IMR-90 (cell line): ENCODE measurements at regions not wholly inside any gene's neighbourhood (a gene's known extent, or its start where the extent isn't known, plus 50 kb on each side); places are given as distances from the start of the nearest gene placed in this dataset.

Experiments used
- ATAC-seq: fragments of 200-7000 bp; cut with Tn5 transposase; 2 replicates; pipeline ENCODE4 v1.9.1; 2020; ENCODE audit warnings: low read depth, mild to moderate bottlenecking, moderate library complexity
- BruUV-seq: library from RNA; stranded (reverse); fragments of 400-500 nt; replicated peaks from 2 replicates; lab custom pipeline; 2021; lab: Mats Ljungman, UMichigan
- CTCF ChIA-PET: fragments of 300-600 bp; formaldehyde crosslinking; extraction: SDS; loops from one replicate; lab custom pipeline; 2021; ENCODE audit warnings: antibody characterized with exemption; lab: Yijun Ruan, JAX
- POLR2A ChIA-PET: fragments of 300-600 bp; sonication (Branson Sonifier 250); formaldehyde crosslinking; loops from one replicate; lab custom pipeline; 2022; ENCODE audit warnings: antibody characterized with exemption; ENCODE audit not compliant: unreplicated experiment; lab: Charles Lee
- DNase-seq: peaks from one replicate; pipeline ENCODE4 v3.0.0; 2013
- H2AFZ ChIP-seq: replicated peaks from 2 replicates; pipeline ENCODE3; 2013; ENCODE audit warnings: low read length, mild to moderate bottlenecking; ENCODE audit not compliant: poor library complexity
- H2AK5ac ChIP-seq: 2 replicates; pipeline ENCODE4 v1.6.1; 2013; ENCODE audit warnings: low read depth, low read length, inconsistent platforms
- H2AK9ac ChIP-seq: replicated peaks from 2 replicates; pipeline ENCODE3; 2013; ENCODE audit warnings: mild to moderate bottlenecking, low read depth, low read length, moderate library complexity; ENCODE audit not compliant: poor library complexity
- H2BK120ac ChIP-seq: 2 replicates; pipeline ENCODE4 v1.6.1; 2013; ENCODE audit warnings: low read depth, low read length, inconsistent platforms
- H2BK15ac ChIP-seq: 3 replicates; pipeline ENCODE4 v1.6.1; 2013; ENCODE audit warnings: low read depth, low read length, inconsistent platforms
- H2BK20ac ChIP-seq: 2 replicates; pipeline ENCODE4 v1.6.1; 2013; ENCODE audit warnings: low read depth, mild to moderate bottlenecking, inconsistent platforms, low read length, moderate library complexity
- H2BK5ac ChIP-seq: 2 replicates; pipeline ENCODE4 v1.6.1; 2013; ENCODE audit warnings: mild to moderate bottlenecking, low read depth, low read length, inconsistent platforms; ENCODE audit not compliant: poor library complexity, severe bottlenecking
- H3K14ac ChIP-seq: replicated peaks from 2 replicates; pipeline ENCODE4 v1.6.1; 2013; ENCODE audit warnings: low read depth, low read length, inconsistent platforms
- H3K18ac ChIP-seq: 2 replicates; pipeline ENCODE4 v1.6.1; 2013; ENCODE audit warnings: low read depth, low read length, control low read depth
- H3K23ac ChIP-seq: 2 replicates; pipeline ENCODE4 v1.6.1; 2013; ENCODE audit warnings: low read depth, low read length, inconsistent platforms
- H3K27ac ChIP-seq: 2 replicates; pipeline ENCODE4 v1.5.1; 2013; ENCODE audit warnings: mild to moderate bottlenecking, control low read depth, low read length; ENCODE audit not compliant: insufficient read depth
- H3K27me3 ChIP-seq: 2 replicates; pipeline ENCODE4 v1.6.1; 2013; ENCODE audit warnings: low read length; ENCODE audit not compliant: control insufficient read depth, insufficient read depth
- H3K36me3 ChIP-seq: 2 replicates; pipeline ENCODE4 v1.6.1; 2013; ENCODE audit warnings: low read length, mixed read lengths; ENCODE audit not compliant: control insufficient read depth, insufficient read depth
- H3K4ac ChIP-seq: 2 replicates; pipeline ENCODE4 v1.6.1; 2013; ENCODE audit warnings: low read depth, low read length, inconsistent platforms
- H3K4me1 ChIP-seq: 2 replicates; pipeline ENCODE4 v1.6.1; 2013; ENCODE audit warnings: low read length, mixed read lengths; ENCODE audit not compliant: control insufficient read depth, insufficient read depth
- H3K4me2 ChIP-seq: 2 replicates; pipeline ENCODE4 v1.6.1; 2013; ENCODE audit warnings: low read depth, mild to moderate bottlenecking, control low read depth, low read length, moderate library complexity
- H3K4me3 ChIP-seq: 2 replicates; pipeline ENCODE4 v1.5.1; 2013; ENCODE audit warnings: low read depth, mild to moderate bottlenecking, control low read depth, low read length, moderate library complexity; ENCODE audit not compliant: insufficient read depth
- H3K56ac ChIP-seq: 2 replicates; pipeline ENCODE4 v1.6.1; 2013; ENCODE audit warnings: low read length, inconsistent platforms; ENCODE audit not compliant: insufficient read depth; ENCODE audit errors: extremely low read depth
- H3K79me1 ChIP-seq, 2 experiments: 2 replicates each; pipeline ENCODE4 v1.6.1; 2013; ENCODE audit warnings: low read length in 2 of 2, inconsistent platforms in 1 of 2, low read depth in 1 of 2
- H3K9ac ChIP-seq: 2 replicates; pipeline ENCODE4 v1.6.1; 2013; ENCODE audit warnings: low read depth, low read length, control low read depth
- H3K9me1 ChIP-seq: 2 replicates; pipeline ENCODE4 v1.6.1; 2013; ENCODE audit warnings: low read length, inconsistent platforms; ENCODE audit not compliant: insufficient read depth
- H3K9me3 ChIP-seq: 2 replicates; pipeline ENCODE4 v1.6.1; 2013; ENCODE audit warnings: low read length; ENCODE audit not compliant: control insufficient read depth, insufficient read depth
- H4K20me1 ChIP-seq: 2 replicates; pipeline ENCODE4 v1.6.1; 2013; ENCODE audit warnings: low read length, inconsistent platforms; ENCODE audit not compliant: insufficient read depth
- H4K5ac ChIP-seq: 2 replicates; pipeline ENCODE4 v1.6.1; 2013; ENCODE audit warnings: mild to moderate bottlenecking, low read depth, low read length, control low read depth
- H4K8ac ChIP-seq, 2 experiments: 2 replicates each; pipeline ENCODE4 v1.6.1; 2013; ENCODE audit warnings: low read depth in 2 of 2, low read length in 2 of 2, control low read depth in 1 of 2, inconsistent platforms in 1 of 2
- H4K91ac ChIP-seq: 2 replicates; pipeline ENCODE4 v1.6.1; 2013; ENCODE audit warnings: low read depth, low read length, inconsistent platforms; ENCODE audit not compliant: insufficient read depth
- BHLHE40 ChIP-seq: fragments of 150-350 bp; IDR thresholded peaks from 2 replicates; pipeline ENCODE4 v1.6.1; 2016; ENCODE audit warnings: mild to moderate bottlenecking, low read depth, low read length
- CEBPB ChIP-seq: IDR thresholded peaks from 2 replicates; pipeline ENCODE4 v1.6.1; 2012; ENCODE audit warnings: low read depth, low read length, improper control_type of control experiment
- CHD1 ChIP-seq: IDR thresholded peaks from 2 replicates; pipeline ENCODE4 v1.6.1; 2012; ENCODE audit warnings: low read depth, low read length, improper control_type of control experiment
- CTCF ChIP-seq: conservative IDR thresholded peaks from 2 replicates; pipeline ENCODE4 v1.5.1; 2012; ENCODE audit warnings: mild to moderate bottlenecking, low read depth, low read length, improper control_type of control experiment
- ELK1 ChIP-seq: fragments of 150-350 bp; IDR thresholded peaks from 2 replicates; pipeline ENCODE4 v1.6.1; 2016; ENCODE audit warnings: low read depth, mild to moderate bottlenecking, low read length, moderate library complexity, borderline replicate concordance
- FOS ChIP-seq: fragments of 150-350 bp; IDR thresholded peaks from 2 replicates; pipeline ENCODE4 v1.6.1; 2016; ENCODE audit warnings: low read depth, low read length
- MAFK ChIP-seq: IDR thresholded peaks from 2 replicates; pipeline ENCODE4 v1.6.1; 2012; ENCODE audit warnings: low read depth, low read length, improper control_type of control experiment
- MAZ ChIP-seq: IDR thresholded peaks from 2 replicates; pipeline ENCODE4 v1.6.1; 2012; ENCODE audit warnings: low read depth, mild to moderate bottlenecking, low read length, improper control_type of control experiment, moderate library complexity, borderline replicate concordance
- MXI1 ChIP-seq: IDR thresholded peaks from 2 replicates; pipeline ENCODE4 v1.6.1; 2012; ENCODE audit warnings: low read depth, mild to moderate bottlenecking, low read length, moderate library complexity, borderline replicate concordance
- NFE2L2 ChIP-seq: fragments of 150-350 bp; IDR thresholded peaks from 2 replicates; pipeline ENCODE4 v1.6.1; 2016; ENCODE audit warnings: low read depth, mild to moderate bottlenecking, low read length
- POLR2A ChIP-seq: IDR thresholded peaks from 2 replicates; pipeline ENCODE4 v1.6.1; 2012; ENCODE audit warnings: mild to moderate bottlenecking, low read depth, low read length
- RAD21 ChIP-seq: IDR thresholded peaks from 2 replicates; pipeline ENCODE4 v1.6.1; 2012; ENCODE audit warnings: low read length, improper control_type of control experiment
- RCOR1 ChIP-seq: IDR thresholded peaks from 2 replicates; pipeline ENCODE4 v1.6.1; 2012; ENCODE audit warnings: mild to moderate bottlenecking, low read length, improper control_type of control experiment; ENCODE audit not compliant: insufficient replicate concordance
- RFX5 ChIP-seq: IDR thresholded peaks from 2 replicates; pipeline ENCODE4 v1.8.0; 2012; ENCODE audit warnings: low read depth, mild to moderate bottlenecking, low read length, moderate library complexity
- SMC3 ChIP-seq: fragments of 150-350 bp; IDR thresholded peaks from 2 replicates; pipeline ENCODE4 v1.6.1; 2016; ENCODE audit warnings: low read depth, mild to moderate bottlenecking, antibody characterized with exemption, low read length, moderate library complexity
- USF2 ChIP-seq: fragments of 150-350 bp; IDR thresholded peaks from 2 replicates; pipeline ENCODE4 v1.6.1; 2017; ENCODE audit warnings: mild to moderate bottlenecking, antibody characterized with exemption, low read length, low read depth
- WGBS, 2 experiments: methylation state at CpG; one replicate each; pipeline versions ENCODE4 v1.1.5 to v1.1.7; 2013; ENCODE audit warnings: missing lambda C conversion rate in 2 of 2; ENCODE audit not compliant: insufficient read length in 1 of 2; ENCODE audit errors: extremely low coverage in 2 of 2; 5-methylcytosine and 5-hydroxymethylcytosine counted together
- dilution Hi-C: fragments of 300-500 bp; cut with HindIII; formaldehyde crosslinking; loops from one replicate; pipeline ENCODE4 v1.14.3; 2018; ENCODE audit warnings: low sequenced_read_pairs; ENCODE audit not compliant: unreplicated experiment
- in situ Hi-C: fragments of 300-500 bp; cut with MboI; formaldehyde crosslinking; loops from 3 replicates; pipeline ENCODE4 v1.14.3; 2019; ENCODE audit warnings: low sequenced_read_pairs, inconsistent platforms, mixed read lengths
- intact Hi-C: fragments of 100-400 bp; cut with micrococcal nuclease; formaldehyde crosslinking; loops from 2 replicates; pipeline ENCODE4 v1.10.0; 2022

GRCh38 chr7:26055241-26055640 lies 96.8 kb upstream of the NFE2L3 start:
- H3K9me1 ChIP-seq, result no peaks in the 10 kb centered on the region
- H3K4me1 ChIP-seq, result no peaks in the 10 kb centered on the region
- H2BK15ac ChIP-seq, result no peak overlapping the region
- H3K79me1 ChIP-seq, result no peaks in the 10 kb centered on the region
- H3K27ac ChIP-seq, result no peak overlapping the region
- no peak overlapping the region for H2BK5ac ChIP-seq
- H2AK9ac ChIP-seq, result no peak overlapping the region
- CTCF ChIA-PET, result no interaction called here
- peaks cover 3% of the 10 kb centered on the region; the same call in 1 of the 2 replicates for H3K27me3 ChIP-seq
- H2BK120ac ChIP-seq, result no peak overlapping the region
- no peak overlapping the region for H2BK20ac ChIP-seq
- no peaks in the 10 kb centered on the region for H3K9me3 ChIP-seq
- H4K91ac ChIP-seq, result no peak overlapping the region
- ATAC-seq (no peak), DNase-seq (no peak)
- no peak overlapping the region for H3K4ac ChIP-seq
- H3K56ac ChIP-seq, result no peak overlapping the region
- H3K9ac ChIP-seq, result no peak overlapping the region
- no peak for TF ChIP-seq CTCF
- TF ChIP-seq CHD1, result no peak
- TF ChIP-seq MAZ, result no peak
- no peak for TF ChIP-seq SMC3
- no peak for TF ChIP-seq MXI1
- TF ChIP-seq FOS, result no peak
- TF ChIP-seq NFE2L2, result no peak
- no peak for TF ChIP-seq POLR2A
- TF ChIP-seq ELK1, result no peak
- no peak for TF ChIP-seq BHLHE40
- no peak for TF ChIP-seq CEBPB
- TF ChIP-seq RCOR1, result no peak
- no peak for TF ChIP-seq MAFK
- TF ChIP-seq USF2, result no peak
- TF ChIP-seq RFX5, result no peak
- no peak for TF ChIP-seq RAD21
- no peak overlapping the region for H2AK5ac ChIP-seq
- no peak overlapping the region for H4K5ac ChIP-seq
- H3K4me3 ChIP-seq, result no peak overlapping the region
- H3K36me3 ChIP-seq, result no peaks in the 10 kb centered on the region
- no peak overlapping the region for H3K4me2 ChIP-seq
- BruUV-seq, result no TSS peak
- in situ Hi-C loops (no loop called here), intact Hi-C loops (no loop called here), dilution Hi-C loops (no loop called here)
- no peak overlapping the region for H2AFZ ChIP-seq
- no peak overlapping the region for H3K23ac ChIP-seq
- H4K8ac ChIP-seq, result no peak overlapping the region
- POLR2A ChIA-PET, result no interaction called here
- no peak overlapping the region for H3K14ac ChIP-seq
- WGBS, 2 experiments, result no CpG with 5 or more reads among the region's 3 CpGs
- H3K18ac ChIP-seq, result no peak overlapping the region
- H4K20me1 ChIP-seq, result no peaks in the 10 kb centered on the region
